ENCODE measurements at regions not wholly inside any gene's neighbourhood (a gene's known extent, or its start where the extent isn't known, plus 50 kb on each side); places are given as distances from the start of the nearest gene placed in this dataset.

DNA sequence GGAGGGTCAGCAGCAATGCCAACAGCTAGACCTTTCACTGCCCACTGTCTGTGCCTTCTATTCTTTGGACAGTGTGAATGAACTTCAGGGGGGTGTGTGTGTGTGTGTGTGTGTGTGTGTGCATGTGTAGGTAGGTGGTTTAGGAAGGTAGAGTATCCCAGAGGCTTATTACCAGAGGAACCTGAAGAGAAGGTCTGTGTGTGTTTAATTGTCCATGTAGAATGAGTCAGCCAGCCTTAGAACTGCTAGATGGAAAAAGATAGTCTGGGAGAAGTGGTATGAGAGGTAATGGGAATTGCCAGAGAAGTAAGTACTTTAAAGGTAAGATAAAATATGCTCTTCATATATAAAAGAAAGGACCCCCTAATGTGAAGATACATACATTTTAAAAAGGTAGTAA lies 522.2 kb downstream of the PIK3C3 start:
- TF ChIP-seq, protein P1, sequence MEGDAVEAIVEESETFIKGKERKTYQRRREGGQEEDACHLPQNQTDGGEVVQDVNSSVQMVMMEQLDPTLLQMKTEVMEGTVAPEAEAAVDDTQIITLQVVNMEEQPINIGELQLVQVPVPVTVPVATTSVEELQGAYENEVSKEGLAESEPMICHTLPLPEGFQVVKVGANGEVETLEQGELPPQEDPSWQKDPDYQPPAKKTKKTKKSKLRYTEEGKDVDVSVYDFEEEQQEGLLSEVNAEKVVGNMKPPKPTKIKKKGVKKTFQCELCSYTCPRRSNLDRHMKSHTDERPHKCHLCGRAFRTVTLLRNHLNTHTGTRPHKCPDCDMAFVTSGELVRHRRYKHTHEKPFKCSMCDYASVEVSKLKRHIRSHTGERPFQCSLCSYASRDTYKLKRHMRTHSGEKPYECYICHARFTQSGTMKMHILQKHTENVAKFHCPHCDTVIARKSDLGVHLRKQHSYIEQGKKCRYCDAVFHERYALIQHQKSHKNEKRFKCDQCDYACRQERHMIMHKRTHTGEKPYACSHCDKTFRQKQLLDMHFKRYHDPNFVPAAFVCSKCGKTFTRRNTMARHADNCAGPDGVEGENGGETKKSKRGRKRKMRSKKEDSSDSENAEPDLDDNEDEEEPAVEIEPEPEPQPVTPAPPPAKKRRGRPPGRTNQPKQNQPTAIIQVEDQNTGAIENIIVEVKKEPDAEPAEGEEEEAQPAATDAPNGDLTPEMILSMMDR (IDR thresholded peaks at IDR 0.05 in 8 of 11, conservative IDR thresholded peaks at IDR 0.05 in 3 of 11): no peak
- no peak for TF ChIP-seq POLR2AphosphoS5 (IDR thresholded peaks at IDR 0.05)

All from spleen (tissue), 7 donors.